CD4-positive, alpha-beta T cell (primary cell): ENCODE measurements at regions not wholly inside any gene's neighbourhood (a gene's known extent, or its start where the extent isn't known, plus 50 kb on each side); places are given as distances from the start of the nearest gene placed in this dataset.

Source experiments
- ATAC-seq: fragments of 200-7000 bp; cut with Tn5 transposase; one replicate; pipeline ENCODE4 v1.10.0; 2022; ENCODE audit warnings: mild to moderate bottlenecking; ENCODE audit not compliant: poor library complexity
- CTCF ChIA-PET: fragments of 350-600 bp; sonication (Branson Sonifier 250); formaldehyde crosslinking; loops from one replicate; lab custom pipeline; 2021; ENCODE audit warnings: antibody characterized with exemption, inconsistent platforms; lab: Charles Lee
- POLR2A ChIA-PET: fragments of 350-600 bp; sonication (Branson Sonifier 250); formaldehyde crosslinking; loops from one replicate; lab custom pipeline; 2021; ENCODE audit warnings: antibody characterized with exemption, inconsistent platforms; lab: Charles Lee
- DNase-seq, 14 experiments: peaks; one replicate each; pipeline ENCODE4 v3.0.0-alpha.2; 2013 to 2020; ENCODE audit warnings: mixed read lengths in 2 of 14
- H3K27ac ChIP-seq, 2 donors: one replicate each; pipeline versions ENCODE4 v1.5.1 to v1.7.0; 2013; ENCODE audit warnings: low read length in 2 of 2, low read depth in 1 of 2, mild to moderate bottlenecking in 1 of 2
- H3K27me3 ChIP-seq, 2 experiments: 1 replicate in 1 of 2; 2 replicates in 1 of 2; pipeline versions ENCODE4 v1.6.1 to v1.7.0; 2013; ENCODE audit warnings: low read length in 2 of 2, control low read depth in 1 of 2, mild to moderate bottlenecking in 1 of 2, moderate library complexity in 1 of 2; ENCODE audit not compliant: insufficient read depth in 2 of 2, control insufficient read depth in 1 of 2
- H3K36me3 ChIP-seq: one replicate; pipeline ENCODE4 v1.6.1; 2013; ENCODE audit warnings: low read length, control low read depth; ENCODE audit not compliant: insufficient read depth
- H3K4me1 ChIP-seq: one replicate; pipeline ENCODE4 v1.6.1; 2013; ENCODE audit warnings: low read length, control low read depth; ENCODE audit not compliant: insufficient read depth
- H3K4me3 ChIP-seq: one replicate; pipeline ENCODE4 v1.5.1; 2013; ENCODE audit warnings: mild to moderate bottlenecking, low read length, moderate library complexity
- H3K9me3 ChIP-seq, 2 experiments: 1 replicate in 1 of 2; 2 replicates in 1 of 2; pipeline versions ENCODE4 v1.6.1 to v1.7.0; 2013; ENCODE audit warnings: low read length in 2 of 2, mild to moderate bottlenecking in 2 of 2, control low read depth in 1 of 2, moderate library complexity in 1 of 2; ENCODE audit not compliant: control insufficient read depth in 1 of 2, insufficient read depth in 1 of 2
- H3K27ac Mint-ChIP-seq: one replicate; pipeline ENCODE4 v1.8.0; 2020; ENCODE audit warnings: mixed read lengths
- H3K27me3 Mint-ChIP-seq: one replicate; pipeline ENCODE4 v1.8.0; 2021; ENCODE audit warnings: mixed read lengths
- H3K36me3 Mint-ChIP-seq: one replicate; pipeline ENCODE4 v1.8.0; 2021; ENCODE audit warnings: low read depth, mixed read lengths
- H3K4me1 Mint-ChIP-seq: one replicate; pipeline ENCODE4 v1.8.0; 2021; ENCODE audit warnings: low read depth, mixed read lengths
- H3K4me3 Mint-ChIP-seq: one replicate; pipeline ENCODE4 v1.8.0; 2020; ENCODE audit warnings: mild to moderate bottlenecking, mixed read lengths
- H3K9me3 Mint-ChIP-seq: one replicate; pipeline ENCODE4 v1.8.0; 2020; ENCODE audit warnings: mixed read lengths
- CTCF ChIP-seq: fragments of 200-600 bp; IDR thresholded peaks from one replicate; pipeline ENCODE4 v1.8.0; 2022; ENCODE audit warnings: antibody characterized with exemption, mild to moderate bottlenecking
- intact Hi-C, 2 experiments: fragments of 100-400 bp; cut with DNase I in 1 of 2; cut with micrococcal nuclease in 1 of 2; formaldehyde crosslinking; loops; one replicate each; pipeline versions ENCODE4 v1.15.1 to v1.9.0; 2023 to 2025; cut with DNase I, micrococcal nuclease

- ChIA-PET POLR2A (no interaction called here), CTCF (no interaction called here)
- no peaks in the 10 kb centered on the region for H3K36me3 Mint-ChIP-seq
- peaks cover 3% of the 10 kb centered on the region for H3K9me3 Mint-ChIP-seq
- DNase-seq (no peak), ATAC-seq (no peak)
- no peaks in the 10 kb centered on the region for H3K36me3 ChIP-seq
- no peaks in the 10 kb centered on the region for H3K27me3 Mint-ChIP-seq
- no peak overlapping the region for H3K27ac ChIP-seq
- no peak overlapping the region for H3K27ac Mint-ChIP-seq
- no peak overlapping the region for H3K4me3 Mint-ChIP-seq
- intact Hi-C loops, result no loop called here
- H3K4me1 Mint-ChIP-seq, result no peaks in the 10 kb centered on the region
- no peak for TF ChIP-seq CTCF
- H3K9me3 ChIP-seq, result peaks cover 0 to 12% of the 10 kb centered on the region in 2 experiments
- no peaks in the 10 kb centered on the region for H3K27me3 ChIP-seq
- H3K4me3 ChIP-seq, result no peak overlapping the region
- H3K4me1 ChIP-seq, result no peaks in the 10 kb centered on the region
These were observed 514.9 kb upstream of the DPP6 start for GRCh38 chr7:153537271-153537670.

DNA sequence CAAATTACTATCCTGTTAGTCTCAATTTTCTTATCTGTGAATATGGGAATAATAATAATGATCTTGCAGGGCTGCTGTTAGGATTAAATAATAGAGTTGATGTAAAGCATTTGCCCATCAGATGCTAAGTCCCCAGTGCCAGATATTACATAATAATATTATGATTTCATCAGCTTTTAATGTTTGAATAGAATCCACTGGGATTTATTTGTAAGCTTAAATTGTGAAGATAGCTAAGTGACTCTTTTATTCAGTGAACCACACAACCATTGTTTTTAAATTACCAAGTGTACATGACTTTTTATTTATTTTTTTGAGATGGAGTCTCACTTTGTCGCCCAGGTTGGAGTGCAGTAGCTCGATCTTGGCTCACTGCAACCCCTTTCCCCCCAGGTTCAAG, 510.3 kb upstream of the DPP6 start:
- TF ChIP-seq CTCF, result no peak
- H3K36me3 ChIP-seq, result no peaks in the 10 kb centered on the region
- CTCF ChIA-PET, result no interaction called here
- POLR2A ChIA-PET, result no interaction called here
- H3K4me1 ChIP-seq, result no peaks in the 10 kb centered on the region
- no peak overlapping the region for H3K27ac ChIP-seq
- no peaks in the 10 kb centered on the region for H3K27me3 ChIP-seq
- peaks cover 6% of the 10 kb centered on the region for H3K9me3 Mint-ChIP-seq
- H3K27me3 Mint-ChIP-seq, result no peaks in the 10 kb centered on the region
- H3K9me3 ChIP-seq, result peaks cover 0 to 7% of the 10 kb centered on the region in 2 experiments
- H3K4me3 ChIP-seq, result no peak overlapping the region
- no peaks in the 10 kb centered on the region for H3K4me1 Mint-ChIP-seq
- no peak overlapping the region for H3K4me3 Mint-ChIP-seq
- ATAC-seq, result no peak
- H3K27ac Mint-ChIP-seq, result no peak overlapping the region
- intact Hi-C loops, result no loop called here
- H3K36me3 Mint-ChIP-seq, result no peaks in the 10 kb centered on the region
- DNase-seq, result no peak

GRCh38 chr7:153543232-153543631, 509.0 kb upstream of the DPP6 start:
- POLR2A ChIA-PET, result no interaction called here
- ATAC-seq, result no peak

More at GRCh38 chr7:153543232-153543631, 509.0 kb upstream of the DPP6 start:
- Mint-ChIP-seq H3K27me3 (no peaks in the 10 kb centered on the region), H3K4me3 (no peak overlapping the region), H3K27ac (no peak overlapping the region), H3K36me3 (no peaks in the 10 kb centered on the region), H3K4me1 (no peaks in the 10 kb centered on the region), H3K9me3 (peaks cover 6% of the 10 kb centered on the region)
- intact Hi-C loops, result no loop called here
- Histone ChIP-seq H3K36me3 (no peaks in the 10 kb centered on the region), H3K9me3 (no peaks in the 10 kb centered on the region), H3K4me1 (no peaks in the 10 kb centered on the region), H3K27ac (no peak overlapping the region), H3K27me3 (no peaks in the 10 kb centered on the region), H3K4me3 (no peak overlapping the region)
- CTCF ChIA-PET, result no interaction called here
- no peak for TF ChIP-seq CTCF
- DNase-seq, result no peak
